ENCODE measurements at regions not wholly inside any gene's neighbourhood (a gene's known extent, or its start where the extent isn't known, plus 50 kb on each side); places are given as distances from the start of the nearest gene placed in this dataset.
"Not testable (repeated sequence)": the region's sequence is repeated elsewhere in the genome, so short reads cannot be mapped to it uniquely, and the experiment has no call there.

DNA sequence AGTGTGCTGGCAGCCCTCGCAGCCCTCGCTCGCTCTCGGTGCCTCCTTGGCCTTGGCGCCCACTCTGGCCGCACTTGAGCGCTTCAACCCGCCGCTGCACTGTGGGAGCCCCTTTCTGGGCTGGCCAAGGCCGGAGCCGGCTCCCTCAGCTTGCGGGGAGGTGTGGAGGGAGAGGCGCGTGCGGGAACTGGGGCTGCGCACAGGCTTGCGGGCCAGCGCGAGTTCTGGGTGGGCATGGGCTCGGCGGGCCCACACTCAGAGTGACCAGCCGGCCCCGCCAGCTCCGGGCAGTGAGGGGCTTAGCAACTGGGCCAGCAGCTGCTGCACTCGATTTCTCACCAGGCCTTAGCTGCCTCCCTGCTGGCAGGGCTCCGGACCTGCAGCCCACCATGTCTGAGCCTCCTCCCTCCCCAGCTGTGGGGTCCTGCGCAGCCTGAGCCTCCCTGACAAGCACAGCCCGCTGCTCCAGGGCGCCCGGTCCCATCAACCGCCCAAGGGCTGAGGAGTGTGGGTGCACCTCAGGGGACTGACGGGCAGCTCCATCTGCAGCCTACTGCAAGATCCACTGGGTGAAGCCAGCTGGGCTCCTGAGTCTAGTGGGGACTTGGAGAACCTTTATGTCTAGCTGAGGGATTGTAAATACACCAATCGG is 786.0 kb upstream of the SORCS1 start:
- not testable (repeated sequence) for DNase-seq

- no peak for DNase-seq
Observed at GRCh38 chr10:107942826-107943225, 778.3 kb upstream of the SORCS1 start.

GRCh38 chr10:107933076-107933475 is 768.6 kb upstream of the SORCS1 start:
- DNase-seq, result no peak

DNA sequence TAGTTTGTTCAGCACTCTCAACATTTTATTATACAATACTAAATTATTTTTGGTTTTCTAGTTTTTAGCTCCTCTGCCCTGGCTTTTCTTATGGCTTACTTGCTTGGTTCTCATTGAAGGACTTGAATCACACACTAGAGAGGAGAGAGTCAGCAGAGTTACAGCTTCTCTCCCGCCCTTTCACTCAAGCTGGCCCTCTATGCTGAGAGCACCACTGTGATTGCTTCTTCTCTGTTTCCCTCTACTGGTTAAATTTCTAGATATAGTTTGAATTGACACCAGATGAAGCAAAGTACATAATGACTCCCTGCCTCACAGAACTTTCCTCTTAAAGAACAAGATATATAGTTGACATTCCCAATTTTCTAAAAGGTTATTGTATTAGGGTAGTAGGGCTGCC is 767.3 kb upstream of the SORCS1 start:
- no peak for DNase-seq

DNA sequence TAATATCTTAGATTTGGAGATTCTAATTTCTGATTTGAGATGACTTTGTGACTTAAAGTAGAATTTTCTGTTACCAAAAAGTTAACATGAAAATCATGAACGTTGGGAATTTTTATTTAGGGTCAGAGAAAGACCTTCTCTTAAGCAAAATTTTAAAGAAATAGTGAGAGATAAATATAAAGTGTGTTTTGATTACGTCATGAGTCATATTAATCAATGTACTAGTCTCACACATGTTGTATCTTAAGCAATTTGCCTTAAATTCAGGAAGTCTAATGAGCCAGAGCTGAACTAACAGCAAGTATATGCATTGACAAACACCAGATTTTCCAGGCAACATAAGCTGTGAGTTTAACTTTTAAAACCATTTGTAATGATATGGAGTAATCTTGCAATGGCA is 765.5 kb upstream of the SORCS1 start:
- no peak for DNase-seq

DNA sequence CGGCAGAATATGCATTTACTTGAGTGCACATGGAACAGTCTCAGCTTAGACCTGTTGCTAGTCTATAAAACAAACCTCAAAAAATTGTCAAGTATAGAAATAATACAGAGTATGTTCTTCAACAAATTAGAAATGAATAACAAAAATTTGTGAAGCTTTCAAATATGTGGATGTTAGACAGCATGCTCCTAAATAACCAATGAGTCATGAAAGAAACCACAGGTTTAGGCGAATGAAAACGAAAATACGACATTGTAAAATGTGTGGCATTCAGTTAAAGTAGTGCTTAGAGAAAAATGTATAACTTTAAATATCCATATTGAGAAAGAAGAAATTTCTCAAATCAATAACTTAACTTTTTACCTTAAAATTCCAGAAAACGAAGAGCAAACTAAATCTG is 760.0 kb upstream of the SORCS1 start:
- DNase-seq, result no peak

DNA sequence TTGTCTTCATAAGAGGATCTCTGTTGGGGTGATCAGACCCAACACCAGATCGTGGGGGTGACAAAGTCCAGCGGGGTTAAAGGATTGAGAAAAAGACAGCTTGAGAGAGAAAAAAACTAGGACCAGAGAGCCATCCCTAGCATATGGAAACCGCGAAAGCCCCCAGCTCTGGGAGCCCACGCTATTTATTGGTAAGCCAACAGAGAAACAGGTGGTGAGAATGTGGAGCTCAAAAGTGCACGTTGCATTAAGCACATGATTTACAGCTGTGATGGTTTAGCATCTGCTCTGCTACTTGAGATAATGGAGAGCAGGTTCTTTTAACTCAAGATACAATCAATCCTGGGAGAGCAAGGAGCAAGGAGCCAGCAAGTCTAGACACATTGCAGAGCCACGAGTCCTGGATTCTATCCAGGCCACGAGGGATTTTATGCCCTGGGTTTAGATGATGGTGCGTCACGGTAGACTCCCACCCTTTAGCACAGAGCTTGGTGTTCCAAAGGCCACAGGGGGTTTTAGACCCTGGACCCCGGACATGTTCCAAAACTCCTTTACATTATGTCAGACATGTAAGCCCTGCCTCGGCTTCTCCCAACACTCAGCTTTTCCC is 755.2 kb upstream of the SORCS1 start:
- DNase-seq, result peak; percentile 68

DNA sequence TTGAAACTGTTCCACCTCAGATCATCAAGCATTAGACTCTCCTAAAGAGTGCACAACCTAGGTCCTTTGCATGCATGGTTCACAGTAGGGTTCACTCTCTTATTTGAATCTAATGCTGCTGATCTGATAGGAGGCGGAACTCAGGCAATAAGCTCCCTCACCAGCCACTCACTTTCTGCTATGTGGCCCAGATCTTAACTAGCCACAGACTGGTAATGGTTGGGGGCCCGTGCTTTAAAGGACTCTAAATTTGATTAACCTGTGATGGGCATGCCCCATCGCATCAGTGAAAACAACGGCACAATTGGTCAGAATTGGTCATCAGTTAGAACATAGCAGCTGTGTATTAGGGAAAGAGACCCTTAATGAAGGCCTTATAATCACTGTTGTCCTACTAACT is 753.7 kb upstream of the SORCS1 start:
- no peak for DNase-seq

GRCh38 chr10:107915215-107915610 is 750.7 kb upstream of the SORCS1 start:
- peak; percentile 66 for DNase-seq

DNA sequence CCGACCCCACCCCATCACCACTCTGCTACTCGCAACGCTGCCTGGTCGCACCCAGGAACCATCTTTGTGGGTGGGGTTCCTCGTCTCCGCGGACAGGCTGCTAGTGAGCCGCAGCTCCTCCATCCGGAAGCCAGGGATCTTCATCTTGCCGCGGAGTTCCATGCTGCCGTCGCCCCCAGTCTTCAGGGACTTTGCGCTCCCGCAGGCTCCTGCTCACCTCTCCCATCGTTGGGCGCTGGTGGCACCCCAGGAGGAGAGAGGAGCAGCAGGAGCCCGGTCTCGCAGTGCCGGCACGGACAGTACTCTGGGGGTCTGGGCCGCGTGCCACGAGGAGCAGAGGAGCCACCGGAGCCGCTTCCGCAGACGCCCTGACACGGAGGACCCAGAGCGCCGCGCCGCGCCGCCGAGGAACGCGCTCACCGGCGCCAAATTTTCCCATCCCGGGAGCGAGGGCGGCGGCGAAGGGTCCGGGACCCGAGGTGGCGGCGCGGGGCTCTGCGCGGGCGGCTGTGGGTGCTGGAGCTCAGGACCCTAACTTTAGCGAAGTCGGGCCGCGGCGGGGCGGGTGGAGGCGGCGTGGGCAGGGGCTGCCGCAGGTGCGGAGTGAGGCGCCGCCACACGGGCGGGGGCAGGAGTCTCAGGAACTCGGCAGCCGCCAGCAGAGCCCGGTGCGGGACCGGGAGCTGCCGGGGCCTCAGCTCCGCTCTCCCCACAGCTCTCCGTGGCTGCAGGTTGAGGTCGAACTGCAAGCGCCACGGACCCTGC is 750.1 kb upstream of the SORCS1 start:
- DNase-seq, result peak; percentile 71

DNA sequence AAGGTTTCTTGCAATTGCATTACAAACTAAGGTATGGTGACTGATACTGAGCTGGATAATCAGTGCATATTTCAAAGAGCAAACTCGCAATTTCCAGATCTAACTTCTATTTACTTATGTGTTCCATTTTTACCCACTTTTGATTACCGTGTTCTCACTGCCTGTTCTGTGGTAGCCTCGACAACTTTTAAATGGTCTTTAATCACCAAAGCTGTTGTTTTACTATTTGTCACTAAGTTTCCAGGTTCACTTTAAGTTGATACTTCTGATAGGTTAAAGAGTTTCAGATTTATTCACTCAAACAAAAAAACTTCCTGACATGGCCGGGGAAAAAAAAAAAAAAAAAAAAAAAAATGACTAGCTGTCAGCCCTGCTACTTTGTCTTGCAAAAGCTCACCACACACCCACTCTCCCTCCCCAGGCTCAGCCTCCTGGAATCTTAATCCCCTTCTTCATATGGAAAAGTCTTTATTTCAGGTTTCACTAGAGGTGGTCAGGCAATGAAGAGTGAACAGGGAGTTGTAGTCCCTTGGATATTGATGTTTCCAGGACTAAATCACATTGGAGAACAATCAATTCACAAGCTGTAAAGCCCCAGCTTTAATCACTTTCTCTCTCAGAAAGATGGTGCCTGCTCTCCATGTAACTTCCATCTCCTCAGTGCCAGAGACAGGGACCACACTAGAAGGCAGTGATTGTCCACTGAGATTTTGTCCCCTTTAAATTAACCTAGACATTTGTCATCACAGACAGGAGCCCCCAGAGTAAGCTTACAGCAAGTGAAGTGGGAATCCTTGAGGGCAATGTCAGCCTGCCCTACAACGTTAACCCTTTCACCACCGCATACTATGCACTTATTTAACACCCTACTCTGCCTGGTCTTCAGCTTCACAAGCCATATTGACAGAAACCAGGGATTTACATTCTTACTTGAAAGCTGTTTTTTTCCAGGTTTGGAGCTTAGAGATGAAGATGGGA is 749.1 kb upstream of the SORCS1 start:
- DNase-seq, result no peak

- no peak for DNase-seq
Observed at GRCh38 chr10:107901076-107901475, 736.6 kb upstream of the SORCS1 start.

- no peak for DNase-seq
Observed at GRCh38 chr10:107900131-107900530, 735.6 kb upstream of the SORCS1 start.

DNA sequence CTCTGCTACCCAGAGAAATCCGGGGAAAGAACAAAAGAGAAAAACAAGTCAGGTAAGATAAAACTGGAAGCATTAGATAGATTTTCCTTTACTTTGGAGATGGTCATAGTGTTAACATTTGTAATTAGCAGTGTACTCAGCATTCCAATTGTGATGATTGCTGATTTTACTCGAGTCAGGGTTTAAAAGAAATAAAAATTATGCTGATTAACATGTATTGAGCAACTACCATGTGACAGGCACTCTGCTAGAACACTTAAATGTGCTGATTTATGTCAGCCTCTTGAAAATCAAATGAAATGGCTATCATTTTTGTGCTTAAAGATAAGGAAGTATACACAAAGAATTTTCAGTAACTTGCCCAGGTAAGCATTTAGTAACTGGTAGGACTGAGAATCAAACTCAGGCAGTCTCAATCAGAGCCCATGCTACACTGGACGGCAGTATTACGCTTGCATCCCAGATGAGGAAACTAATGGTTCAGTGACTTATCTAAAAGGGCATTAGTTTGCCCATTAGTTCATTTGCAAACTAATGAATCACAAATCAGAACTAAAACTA is 735.1 kb upstream of the SORCS1 start:
- no peak for DNase-seq

GRCh38 chr10:107899075-107899474 is 734.6 kb upstream of the SORCS1 start:
- peak; percentile 86 for DNase-seq

GRCh38 chr10:107898392-107898791 is 733.9 kb upstream of the SORCS1 start:
- DNase-seq, result peak; percentile 62

DNA sequence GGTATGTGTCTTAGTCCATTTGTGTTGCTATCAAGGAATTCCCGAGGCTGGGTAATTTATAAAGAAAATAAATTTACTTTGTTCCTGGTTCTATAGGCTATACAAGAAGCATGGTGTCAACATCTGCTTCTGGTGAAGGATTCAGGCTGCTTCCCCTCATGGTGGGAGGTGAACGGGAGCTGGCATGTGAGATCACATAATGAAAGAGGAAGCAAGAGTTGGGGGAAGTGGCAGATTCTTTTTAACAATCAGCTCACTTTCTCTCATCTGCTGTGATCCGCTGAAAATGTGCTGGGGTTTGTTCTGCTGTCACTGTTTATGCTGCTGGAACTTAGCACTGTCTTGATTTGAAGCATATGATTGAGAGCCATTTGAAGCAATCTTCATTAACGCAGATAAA is 730.0 kb upstream of the SORCS1 start:
- DNase-seq, result no peak

DNA sequence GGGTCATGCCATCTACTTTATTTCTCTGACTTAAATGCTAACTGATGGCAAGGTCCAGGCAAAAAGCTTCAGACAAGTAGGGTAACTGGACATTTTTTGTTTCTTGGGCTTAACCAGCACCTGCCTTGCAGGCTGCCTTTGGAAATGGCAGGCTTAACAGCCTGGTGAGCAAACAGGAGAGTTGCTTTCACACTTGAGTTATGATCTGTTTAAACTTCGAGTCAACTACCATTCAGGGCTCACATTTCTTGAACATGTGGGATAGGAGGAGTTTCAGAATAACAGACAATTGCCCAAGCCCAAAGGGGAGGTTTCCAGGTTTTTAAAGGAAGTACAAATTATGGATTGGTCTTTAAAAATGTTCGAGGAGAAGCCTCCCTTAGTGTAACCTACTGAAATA is 724.6 kb upstream of the SORCS1 start:
- no peak for DNase-seq

- no peak for DNase-seq
Observed at GRCh38 chr10:107880185-107880584, 715.7 kb upstream of the SORCS1 start.

- DNase-seq, result no peak
Observed at GRCh38 chr10:107873007-107873406, 708.5 kb upstream of the SORCS1 start.

- DNase-seq, result no peak
Observed at GRCh38 chr10:107865691-107866090, 701.2 kb upstream of the SORCS1 start.

DNA sequence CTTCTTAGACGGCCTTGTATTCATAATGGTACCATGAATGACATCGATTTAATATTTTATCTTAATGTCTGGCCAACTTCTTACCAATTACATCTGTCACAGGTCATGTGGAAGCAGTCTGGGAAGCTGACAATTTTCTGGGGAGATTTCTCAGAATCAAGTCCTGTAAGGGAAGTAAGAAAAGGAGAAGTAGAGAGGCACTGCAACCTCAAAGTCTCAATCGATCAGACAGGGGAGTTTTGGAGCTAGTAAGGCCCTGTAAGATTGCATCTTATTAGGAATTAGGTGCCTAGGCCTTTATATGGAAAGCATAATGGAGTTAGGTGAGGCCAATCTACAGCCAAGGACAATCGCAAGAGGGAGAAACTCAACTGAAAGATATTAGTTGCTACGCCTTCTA is 694.6 kb upstream of the SORCS1 start:
- no peak for DNase-seq

DNA sequence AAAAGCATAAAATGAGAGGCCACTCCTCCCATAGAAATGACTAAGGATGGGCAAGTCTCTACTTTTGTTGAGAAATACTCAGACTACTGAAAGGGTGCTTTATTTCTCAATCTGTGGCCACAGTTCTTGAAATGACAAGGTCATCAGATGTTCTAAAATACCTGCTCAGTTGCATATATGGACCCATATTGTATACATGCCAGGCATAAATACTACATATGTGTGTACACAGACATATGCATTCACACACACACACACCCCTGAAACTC is 691.5 kb upstream of the SORCS1 start:
- no peak for DNase-seq

Measured in islet precursor cell (in vitro differentiated cells).